ENCODE measurements at regions not wholly inside any gene's neighbourhood (a gene's known extent, or its start where the extent isn't known, plus 50 kb on each side); places are given as distances from the start of the nearest gene placed in this dataset.
"Not testable (repeated sequence)": the region's sequence is repeated elsewhere in the genome, so short reads cannot be mapped to it uniquely, and the experiment has no call there.

- no peak for DNase-seq (ENCODE audit: extremely low spot score)
- ChIA-PET POLR2A (no interaction called here), CTCF (no interaction called here)
- TF ChIP-seq, protein P1, sequence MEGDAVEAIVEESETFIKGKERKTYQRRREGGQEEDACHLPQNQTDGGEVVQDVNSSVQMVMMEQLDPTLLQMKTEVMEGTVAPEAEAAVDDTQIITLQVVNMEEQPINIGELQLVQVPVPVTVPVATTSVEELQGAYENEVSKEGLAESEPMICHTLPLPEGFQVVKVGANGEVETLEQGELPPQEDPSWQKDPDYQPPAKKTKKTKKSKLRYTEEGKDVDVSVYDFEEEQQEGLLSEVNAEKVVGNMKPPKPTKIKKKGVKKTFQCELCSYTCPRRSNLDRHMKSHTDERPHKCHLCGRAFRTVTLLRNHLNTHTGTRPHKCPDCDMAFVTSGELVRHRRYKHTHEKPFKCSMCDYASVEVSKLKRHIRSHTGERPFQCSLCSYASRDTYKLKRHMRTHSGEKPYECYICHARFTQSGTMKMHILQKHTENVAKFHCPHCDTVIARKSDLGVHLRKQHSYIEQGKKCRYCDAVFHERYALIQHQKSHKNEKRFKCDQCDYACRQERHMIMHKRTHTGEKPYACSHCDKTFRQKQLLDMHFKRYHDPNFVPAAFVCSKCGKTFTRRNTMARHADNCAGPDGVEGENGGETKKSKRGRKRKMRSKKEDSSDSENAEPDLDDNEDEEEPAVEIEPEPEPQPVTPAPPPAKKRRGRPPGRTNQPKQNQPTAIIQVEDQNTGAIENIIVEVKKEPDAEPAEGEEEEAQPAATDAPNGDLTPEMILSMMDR (IDR thresholded peaks at IDR 0.05; ENCODE audit: control extremely low read depth, extremely low read depth, low read depth, missing control alignments), result no peak
Measured at GRCh38 chr9:100639854-100640253, 62.0 kb downstream of the CAVIN4 start.

- ChIA-PET CTCF (interaction anchor here (0.9 to 1.0 kb wide), 2 partner anchors 20 to 26 kb away, joined by 3 read pairs; no protein-coding TSS in a partner anchor), POLR2A (no interaction called here)
- DNase-seq (ENCODE audit: extremely low spot score), result no peak
- TF ChIP-seq, protein P1 (IDR thresholded peaks at IDR 0.05; ENCODE audit: control extremely low read depth, extremely low read depth, low read depth, missing control alignments), result no peak
Measured at GRCh38 chr9:100640447-100641050, 62.7 kb downstream of the CAVIN4 start.

GRCh38 chr9:100641166-100641565, 63.3 kb downstream of the CAVIN4 start:
- ChIA-PET POLR2A (no interaction called here), CTCF (interaction anchor here (0.9 to 1.0 kb wide), 2 partner anchors 21 to 25 kb away, joined by 3 read pairs; no protein-coding TSS in a partner anchor)
- DNase-seq (ENCODE audit: extremely low spot score), result no peak
- TF ChIP-seq, protein P1 (IDR thresholded peaks at IDR 0.05; ENCODE audit: control extremely low read depth, extremely low read depth, low read depth, missing control alignments), result no peak

DNA sequence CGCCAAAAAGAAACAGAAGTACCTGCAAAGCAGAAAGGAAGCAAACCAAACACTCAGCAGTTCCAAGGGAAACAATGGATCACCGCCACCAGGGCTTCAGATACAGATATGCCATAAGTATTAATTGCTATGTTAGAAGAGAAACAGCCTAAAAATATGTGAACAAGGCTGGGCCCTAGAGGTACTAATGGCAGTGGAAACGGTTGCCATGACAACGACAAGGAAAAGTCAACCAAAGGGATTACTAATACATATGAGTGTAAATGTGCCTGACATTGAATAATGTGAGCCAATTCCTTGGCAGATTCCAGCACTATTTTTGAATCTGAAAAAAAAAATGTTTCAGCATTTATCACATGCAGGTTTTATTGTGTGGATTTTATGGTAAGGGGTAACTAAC, 75.0 kb downstream of the CAVIN4 start:
- CTCF ChIA-PET, result no interaction called here

GRCh38 chr9:100653643-100654334, 75.9 kb downstream of the CAVIN4 start:
- TF ChIP-seq, protein P1 (IDR thresholded peaks at IDR 0.05; ENCODE audit: control extremely low read depth, extremely low read depth, low read depth, missing control alignments), result no peak
- ChIA-PET POLR2A (no interaction called here), CTCF (no interaction called here)
- DNase-seq (ENCODE audit: extremely low spot score), result no peak

More for the DNA sequence above, 75.0 kb downstream of the CAVIN4 start:
- POLR2A ChIA-PET, result no interaction called here
- DNase-seq (ENCODE audit: extremely low spot score), result no peak
- TF ChIP-seq, protein P1 (IDR thresholded peaks at IDR 0.05; ENCODE audit: control extremely low read depth, extremely low read depth, low read depth, missing control alignments), result no peak

GRCh38 chr9:100656851-100657250, 79.0 kb downstream of the CAVIN4 start:
- DNase-seq (ENCODE audit: extremely low spot score); POLR2A ChIA-PET: not testable (repeated sequence)
- CTCF ChIA-PET, result interaction anchor here (1.0 kb wide), 1 partner anchor 9 kb away, joined by 3 read pairs; no protein-coding TSS in a partner anchor

DNA sequence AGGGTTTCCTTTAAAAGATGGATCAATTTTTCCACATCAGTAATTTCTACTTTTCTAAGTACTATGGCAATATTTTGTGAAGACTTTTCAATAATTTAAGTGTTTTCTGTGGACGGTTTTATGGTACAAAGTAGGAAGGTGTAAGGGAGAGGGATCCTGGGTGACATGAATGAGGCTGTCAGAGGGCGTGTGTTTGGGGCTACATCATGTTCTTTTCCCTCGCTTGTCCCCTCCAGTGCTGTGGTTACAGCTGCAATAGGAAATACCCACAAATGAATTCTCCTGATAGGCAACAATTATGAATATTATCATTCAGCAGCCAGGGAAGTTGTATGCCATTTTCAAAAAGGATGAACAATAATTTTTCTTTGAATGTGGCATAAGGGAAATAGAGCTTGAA, 83.8 kb downstream of the CAVIN4 start:
- ChIA-PET POLR2A (no interaction called here), CTCF (no interaction called here)
- TF ChIP-seq, protein P1 (IDR thresholded peaks at IDR 0.05; ENCODE audit: control extremely low read depth, extremely low read depth, low read depth, missing control alignments), result no peak
- no peak for DNase-seq (ENCODE audit: extremely low spot score)

Measured in GM10248 (cell line).